Left ventricle myocardium inferior (tissue), 1 donor: ENCODE measurements at regions not wholly inside any gene's neighbourhood (a gene's known extent, or its start where the extent isn't known, plus 50 kb on each side); places are given as distances from the start of the nearest gene placed in this dataset.

Source experiments
- DNase-seq: peaks from one replicate; pipeline ENCODE4 v3.0.0-alpha.2; 2020
- H3K27ac ChIP-seq: fragments of 200-600 bp; replicated peaks from 2 replicates; pipeline ENCODE4 v1.8.0; 2021
- H3K27me3 ChIP-seq: fragments of 200-600 bp; 2 replicates; pipeline ENCODE4 v1.8.0; 2021; ENCODE audit warnings: low read depth
- H3K36me3 ChIP-seq: fragments of 200-600 bp; 2 replicates; pipeline ENCODE4 v1.8.0; 2021
- H3K4me1 ChIP-seq: fragments of 200-600 bp; 2 replicates; pipeline ENCODE4 v1.8.0; 2021
- H3K4me3 ChIP-seq: fragments of 200-600 bp; 2 replicates; pipeline ENCODE4 v1.8.0; 2021; ENCODE audit warnings: mild to moderate bottlenecking, moderate library complexity
- H3K9me3 ChIP-seq: fragments of 200-600 bp; replicated peaks from 2 replicates; pipeline ENCODE4 v1.8.0; 2021
- CTCF ChIP-seq: fragments of 200-600 bp; IDR thresholded peaks from 2 replicates; pipeline ENCODE4 v1.8.0; 2021; ENCODE audit warnings: antibody characterized with exemption, mild to moderate bottlenecking, borderline replicate concordance
- intact Hi-C: fragments of 100-400 bp; cut with micrococcal nuclease; formaldehyde crosslinking; loops from one replicate; pipeline ENCODE4 v1.11.0; 2022
- donor health status: DM: no; HTN: yes; CAD: no; lungs with severe emphysema.

- no peak for TF ChIP-seq CTCF
- H3K4me3 ChIP-seq = no peak overlapping the region
- no peak for DNase-seq
- H3K36me3 ChIP-seq = no peaks in the 10 kb centered on the region
- intact Hi-C loops = no loop called here
- no peak overlapping the region for H3K27ac ChIP-seq
- H3K9me3 ChIP-seq = no peaks in the 10 kb centered on the region
- H3K4me1 ChIP-seq = no peaks in the 10 kb centered on the region
- H3K27me3 ChIP-seq = peaks cover 93% of the 10 kb centered on the region
Observed at GRCh38 chr1:22250724-22251123, 107.8 kb upstream of the WNT4 start.

- intact Hi-C loops = no loop called here
- no peaks in the 10 kb centered on the region for H3K4me1 ChIP-seq
Observed at GRCh38 chr1:22252251-22252650, 109.4 kb upstream of the WNT4 start.

GRCh38 chr1:22253012-22253790, 110.3 kb upstream of the WNT4 start:
- Histone ChIP-seq H3K4me3 (no peak overlapping the region), H3K9me3 (no peaks in the 10 kb centered on the region), H3K4me1 (no peaks in the 10 kb centered on the region), H3K36me3 (no peaks in the 10 kb centered on the region), H3K27ac (no peak overlapping the region), H3K27me3 (peaks cover 91% of the 10 kb centered on the region)
- intact Hi-C loops = no loop called here
- no peak for DNase-seq
- no peak for TF ChIP-seq CTCF

More at GRCh38 chr1:22252251-22252650, 109.4 kb upstream of the WNT4 start:
- TF ChIP-seq CTCF = no peak
- Histone ChIP-seq H3K4me3 (no peak overlapping the region), H3K27ac (no peak overlapping the region), H3K9me3 (no peaks in the 10 kb centered on the region), H3K36me3 (no peaks in the 10 kb centered on the region), H3K27me3 (peaks cover 92% of the 10 kb centered on the region)
- no peak for DNase-seq

GRCh38 chr1:22254756-22255155, 111.9 kb upstream of the WNT4 start:
- no peak for TF ChIP-seq CTCF
- DNase-seq = no peak
- peaks cover 91% of the 10 kb centered on the region for H3K27me3 ChIP-seq
- no peak overlapping the region for H3K4me3 ChIP-seq
- no peak overlapping the region for H3K27ac ChIP-seq
- intact Hi-C loops = no loop called here
- H3K9me3 ChIP-seq = no peaks in the 10 kb centered on the region
- H3K4me1 ChIP-seq = no peaks in the 10 kb centered on the region
- H3K36me3 ChIP-seq = no peaks in the 10 kb centered on the region

GRCh38 chr1:22255341-22256212, 112.7 kb upstream of the WNT4 start:
- no peaks in the 10 kb centered on the region for H3K36me3 ChIP-seq
- no peak overlapping the region for H3K27ac ChIP-seq
- no peak for TF ChIP-seq CTCF
- H3K4me3 ChIP-seq = no peak overlapping the region
- no peaks in the 10 kb centered on the region for H3K4me1 ChIP-seq
- H3K9me3 ChIP-seq = no peaks in the 10 kb centered on the region
- H3K27me3 ChIP-seq = peaks cover 91% of the 10 kb centered on the region
- intact Hi-C loops = no loop called here
- DNase-seq = no peak
